IMR-90 (cell line): ENCODE measurements at regions not wholly inside any gene's neighbourhood (a gene's known extent, or its start where the extent isn't known, plus 50 kb on each side); places are given as distances from the start of the nearest gene placed in this dataset.

Experiments used
- ATAC-seq: fragments of 200-7000 bp; cut with Tn5 transposase; 2 replicates; pipeline ENCODE4 v1.9.1; 2020; ENCODE audit warnings: low read depth, mild to moderate bottlenecking, moderate library complexity
- BruUV-seq: library from RNA; stranded (reverse); fragments of 400-500 nt; replicated peaks from 2 replicates; lab custom pipeline; 2021; lab: Mats Ljungman, UMichigan
- CTCF ChIA-PET: fragments of 300-600 bp; formaldehyde crosslinking; extraction: SDS; loops from one replicate; lab custom pipeline; 2021; ENCODE audit warnings: antibody characterized with exemption; lab: Yijun Ruan, JAX
- POLR2A ChIA-PET: fragments of 300-600 bp; sonication (Branson Sonifier 250); formaldehyde crosslinking; loops from one replicate; lab custom pipeline; 2022; ENCODE audit warnings: antibody characterized with exemption; ENCODE audit not compliant: unreplicated experiment; lab: Charles Lee
- DNase-seq: peaks from one replicate; pipeline ENCODE4 v3.0.0; 2013
- H2AFZ ChIP-seq: replicated peaks from 2 replicates; pipeline ENCODE3; 2013; ENCODE audit warnings: low read length, mild to moderate bottlenecking; ENCODE audit not compliant: poor library complexity
- H2AK5ac ChIP-seq: 2 replicates; pipeline ENCODE4 v1.6.1; 2013; ENCODE audit warnings: low read depth, low read length, inconsistent platforms
- H2AK9ac ChIP-seq: replicated peaks from 2 replicates; pipeline ENCODE3; 2013; ENCODE audit warnings: mild to moderate bottlenecking, low read depth, low read length, moderate library complexity; ENCODE audit not compliant: poor library complexity
- H2BK120ac ChIP-seq: 2 replicates; pipeline ENCODE4 v1.6.1; 2013; ENCODE audit warnings: low read depth, low read length, inconsistent platforms
- H2BK15ac ChIP-seq: 3 replicates; pipeline ENCODE4 v1.6.1; 2013; ENCODE audit warnings: low read depth, low read length, inconsistent platforms
- H2BK20ac ChIP-seq: 2 replicates; pipeline ENCODE4 v1.6.1; 2013; ENCODE audit warnings: low read depth, mild to moderate bottlenecking, inconsistent platforms, low read length, moderate library complexity
- H2BK5ac ChIP-seq: 2 replicates; pipeline ENCODE4 v1.6.1; 2013; ENCODE audit warnings: mild to moderate bottlenecking, low read depth, low read length, inconsistent platforms; ENCODE audit not compliant: poor library complexity, severe bottlenecking
- H3K14ac ChIP-seq: replicated peaks from 2 replicates; pipeline ENCODE4 v1.6.1; 2013; ENCODE audit warnings: low read depth, low read length, inconsistent platforms
- H3K18ac ChIP-seq: 2 replicates; pipeline ENCODE4 v1.6.1; 2013; ENCODE audit warnings: low read depth, low read length, control low read depth
- H3K23ac ChIP-seq: 2 replicates; pipeline ENCODE4 v1.6.1; 2013; ENCODE audit warnings: low read depth, low read length, inconsistent platforms
- H3K27ac ChIP-seq: 2 replicates; pipeline ENCODE4 v1.5.1; 2013; ENCODE audit warnings: mild to moderate bottlenecking, control low read depth, low read length; ENCODE audit not compliant: insufficient read depth
- H3K27me3 ChIP-seq: 2 replicates; pipeline ENCODE4 v1.6.1; 2013; ENCODE audit warnings: low read length; ENCODE audit not compliant: control insufficient read depth, insufficient read depth
- H3K36me3 ChIP-seq: 2 replicates; pipeline ENCODE4 v1.6.1; 2013; ENCODE audit warnings: low read length, mixed read lengths; ENCODE audit not compliant: control insufficient read depth, insufficient read depth
- H3K4ac ChIP-seq: 2 replicates; pipeline ENCODE4 v1.6.1; 2013; ENCODE audit warnings: low read depth, low read length, inconsistent platforms
- H3K4me1 ChIP-seq: 2 replicates; pipeline ENCODE4 v1.6.1; 2013; ENCODE audit warnings: low read length, mixed read lengths; ENCODE audit not compliant: control insufficient read depth, insufficient read depth
- H3K4me2 ChIP-seq: 2 replicates; pipeline ENCODE4 v1.6.1; 2013; ENCODE audit warnings: low read depth, mild to moderate bottlenecking, control low read depth, low read length, moderate library complexity
- H3K4me3 ChIP-seq: 2 replicates; pipeline ENCODE4 v1.5.1; 2013; ENCODE audit warnings: low read depth, mild to moderate bottlenecking, control low read depth, low read length, moderate library complexity; ENCODE audit not compliant: insufficient read depth
- H3K56ac ChIP-seq: 2 replicates; pipeline ENCODE4 v1.6.1; 2013; ENCODE audit warnings: low read length, inconsistent platforms; ENCODE audit not compliant: insufficient read depth; ENCODE audit errors: extremely low read depth
- H3K79me1 ChIP-seq, 2 experiments: 2 replicates each; pipeline ENCODE4 v1.6.1; 2013; ENCODE audit warnings: low read length in 2 of 2, inconsistent platforms in 1 of 2, low read depth in 1 of 2
- H3K9ac ChIP-seq: 2 replicates; pipeline ENCODE4 v1.6.1; 2013; ENCODE audit warnings: low read depth, low read length, control low read depth
- H3K9me1 ChIP-seq: 2 replicates; pipeline ENCODE4 v1.6.1; 2013; ENCODE audit warnings: low read length, inconsistent platforms; ENCODE audit not compliant: insufficient read depth
- H3K9me3 ChIP-seq: 2 replicates; pipeline ENCODE4 v1.6.1; 2013; ENCODE audit warnings: low read length; ENCODE audit not compliant: control insufficient read depth, insufficient read depth
- H4K20me1 ChIP-seq: 2 replicates; pipeline ENCODE4 v1.6.1; 2013; ENCODE audit warnings: low read length, inconsistent platforms; ENCODE audit not compliant: insufficient read depth
- H4K5ac ChIP-seq: 2 replicates; pipeline ENCODE4 v1.6.1; 2013; ENCODE audit warnings: mild to moderate bottlenecking, low read depth, low read length, control low read depth
- H4K8ac ChIP-seq, 2 experiments: 2 replicates each; pipeline ENCODE4 v1.6.1; 2013; ENCODE audit warnings: low read depth in 2 of 2, low read length in 2 of 2, control low read depth in 1 of 2, inconsistent platforms in 1 of 2
- H4K91ac ChIP-seq: 2 replicates; pipeline ENCODE4 v1.6.1; 2013; ENCODE audit warnings: low read depth, low read length, inconsistent platforms; ENCODE audit not compliant: insufficient read depth
- BHLHE40 ChIP-seq: fragments of 150-350 bp; IDR thresholded peaks from 2 replicates; pipeline ENCODE4 v1.6.1; 2016; ENCODE audit warnings: mild to moderate bottlenecking, low read depth, low read length
- CEBPB ChIP-seq: IDR thresholded peaks from 2 replicates; pipeline ENCODE4 v1.6.1; 2012; ENCODE audit warnings: low read depth, low read length, improper control_type of control experiment
- CHD1 ChIP-seq: IDR thresholded peaks from 2 replicates; pipeline ENCODE4 v1.6.1; 2012; ENCODE audit warnings: low read depth, low read length, improper control_type of control experiment
- MXI1 ChIP-seq: IDR thresholded peaks from 2 replicates; pipeline ENCODE4 v1.6.1; 2012; ENCODE audit warnings: low read depth, mild to moderate bottlenecking, low read length, moderate library complexity, borderline replicate concordance
- RAD21 ChIP-seq: IDR thresholded peaks from 2 replicates; pipeline ENCODE4 v1.6.1; 2012; ENCODE audit warnings: low read length, improper control_type of control experiment
- RCOR1 ChIP-seq: IDR thresholded peaks from 2 replicates; pipeline ENCODE4 v1.6.1; 2012; ENCODE audit warnings: mild to moderate bottlenecking, low read length, improper control_type of control experiment; ENCODE audit not compliant: insufficient replicate concordance
- RFX5 ChIP-seq: IDR thresholded peaks from 2 replicates; pipeline ENCODE4 v1.8.0; 2012; ENCODE audit warnings: low read depth, mild to moderate bottlenecking, low read length, moderate library complexity
- WGBS, 2 experiments: methylation state at CpG; one replicate each; pipeline versions ENCODE4 v1.1.5 to v1.1.7; 2013; ENCODE audit warnings: missing lambda C conversion rate in 2 of 2; ENCODE audit not compliant: insufficient read length in 1 of 2; ENCODE audit errors: extremely low coverage in 2 of 2; 5-methylcytosine and 5-hydroxymethylcytosine counted together
- dilution Hi-C: fragments of 300-500 bp; cut with HindIII; formaldehyde crosslinking; loops from one replicate; pipeline ENCODE4 v1.14.3; 2018; ENCODE audit warnings: low sequenced_read_pairs; ENCODE audit not compliant: unreplicated experiment
- in situ Hi-C: fragments of 300-500 bp; cut with MboI; formaldehyde crosslinking; loops from 3 replicates; pipeline ENCODE4 v1.14.3; 2019; ENCODE audit warnings: low sequenced_read_pairs, inconsistent platforms, mixed read lengths
- intact Hi-C: fragments of 100-400 bp; cut with micrococcal nuclease; formaldehyde crosslinking; loops from 2 replicates; pipeline ENCODE4 v1.10.0; 2022
- TF ChIP-seq, protein P1 (sequence below): fragments of 150-350 bp; IDR thresholded peaks from 2 replicates; pipeline ENCODE4 v1.6.1; 2017; ENCODE audit warnings: mild to moderate bottlenecking, antibody characterized with exemption, low read length, low read depth
- TF ChIP-seq, protein P2 (sequence below): conservative IDR thresholded peaks from 2 replicates; pipeline ENCODE4 v1.5.1; 2012; ENCODE audit warnings: mild to moderate bottlenecking, low read depth, low read length, improper control_type of control experiment

GRCh38 chr2:139293992-139294548 is 513.9 kb upstream of the NXPH2 start:
- Histone ChIP-seq H3K56ac (no peak overlapping the region), H3K27ac (no peak overlapping the region), H2BK5ac (no peak overlapping the region), H2BK120ac (no peak overlapping the region), H2AK5ac (no peak overlapping the region), H2AFZ (no peak overlapping the region), H2AK9ac (no peak overlapping the region), H4K8ac (no peak overlapping the region), H4K20me1 (no peaks in the 10 kb centered on the region), H4K91ac (no peak overlapping the region), H2BK15ac (no peak overlapping the region), H3K18ac (no peak overlapping the region), H3K9me1 (no peaks in the 10 kb centered on the region), H3K79me1 (no peaks in the 10 kb centered on the region), H3K14ac (no peak overlapping the region), H3K27me3 (no peaks in the 10 kb centered on the region), H4K5ac (no peak overlapping the region), H3K4me2 (no peak overlapping the region), H3K9ac (no peak overlapping the region), H3K4ac (no peak overlapping the region), H2BK20ac (no peak overlapping the region), H3K4me1 (no peaks in the 10 kb centered on the region), H3K23ac (no peak overlapping the region), H3K36me3 (no peaks in the 10 kb centered on the region), H3K4me3 (no peak overlapping the region), H3K9me3 (peaks cover 4% of the 10 kb centered on the region)
- intact Hi-C loops (loop anchor here (2.0 kb wide), 1 partner anchor 77 kb away; no protein-coding TSS in a partner anchor), in situ Hi-C loops (no loop called here), dilution Hi-C loops (no loop called here)
- ATAC-seq (no peak), DNase-seq (no peak)
- 37% methylated on average over 3 of the region's 6 CpGs; no CpG with 5 or more reads in 1 of the 2 experiments for WGBS, 2 experiments
- ChIA-PET POLR2A (no interaction called here), CTCF (no interaction called here)
- no TSS peak for BruUV-seq
- no peak for TF ChIP-seq RAD21
- no peak for TF ChIP-seq RCOR1
- TF ChIP-seq RFX5 = no peak
- no peak for TF ChIP-seq CHD1
- TF ChIP-seq, protein P1, sequence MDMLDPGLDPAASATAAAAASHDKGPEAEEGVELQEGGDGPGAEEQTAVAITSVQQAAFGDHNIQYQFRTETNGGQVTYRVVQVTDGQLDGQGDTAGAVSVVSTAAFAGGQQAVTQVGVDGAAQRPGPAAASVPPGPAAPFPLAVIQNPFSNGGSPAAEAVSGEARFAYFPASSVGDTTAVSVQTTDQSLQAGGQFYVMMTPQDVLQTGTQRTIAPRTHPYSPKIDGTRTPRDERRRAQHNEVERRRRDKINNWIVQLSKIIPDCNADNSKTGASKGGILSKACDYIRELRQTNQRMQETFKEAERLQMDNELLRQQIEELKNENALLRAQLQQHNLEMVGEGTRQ = no peak
- no peak for TF ChIP-seq CEBPB
- TF ChIP-seq, protein P2, sequence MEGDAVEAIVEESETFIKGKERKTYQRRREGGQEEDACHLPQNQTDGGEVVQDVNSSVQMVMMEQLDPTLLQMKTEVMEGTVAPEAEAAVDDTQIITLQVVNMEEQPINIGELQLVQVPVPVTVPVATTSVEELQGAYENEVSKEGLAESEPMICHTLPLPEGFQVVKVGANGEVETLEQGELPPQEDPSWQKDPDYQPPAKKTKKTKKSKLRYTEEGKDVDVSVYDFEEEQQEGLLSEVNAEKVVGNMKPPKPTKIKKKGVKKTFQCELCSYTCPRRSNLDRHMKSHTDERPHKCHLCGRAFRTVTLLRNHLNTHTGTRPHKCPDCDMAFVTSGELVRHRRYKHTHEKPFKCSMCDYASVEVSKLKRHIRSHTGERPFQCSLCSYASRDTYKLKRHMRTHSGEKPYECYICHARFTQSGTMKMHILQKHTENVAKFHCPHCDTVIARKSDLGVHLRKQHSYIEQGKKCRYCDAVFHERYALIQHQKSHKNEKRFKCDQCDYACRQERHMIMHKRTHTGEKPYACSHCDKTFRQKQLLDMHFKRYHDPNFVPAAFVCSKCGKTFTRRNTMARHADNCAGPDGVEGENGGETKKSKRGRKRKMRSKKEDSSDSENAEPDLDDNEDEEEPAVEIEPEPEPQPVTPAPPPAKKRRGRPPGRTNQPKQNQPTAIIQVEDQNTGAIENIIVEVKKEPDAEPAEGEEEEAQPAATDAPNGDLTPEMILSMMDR = no peak
- no peak for TF ChIP-seq MXI1
- TF ChIP-seq BHLHE40 = no peak
